ENCODE measurements at regions not wholly inside any gene's neighbourhood (a gene's known extent, or its start where the extent isn't known, plus 50 kb on each side); places are given as distances from the start of the nearest gene placed in this dataset.

GRCh38 chr7:26510231-26510957 lies 218.7 kb downstream of the SNX10 start:
- Histone ChIP-seq H3K36me3 (replicated peaks in 1 of 2; ENCODE audit: insufficient read depth in 1 of 2, low read depth in 2 of 2) (no peaks in the 10 kb centered on the region), H3K4me1 (peaks cover 22% of the 10 kb centered on the region), H3K27me3 (no peaks in the 10 kb centered on the region), H3K4me3 (no peak overlapping the region), H3K27ac (no peak overlapping the region), H3K9me3 (no peaks in the 10 kb centered on the region)
- ATAC-seq (no peak), DNase-seq (no peak)
- intact Hi-C loops (cut with DNase I), result no loop called here
- no peak for TF ChIP-seq CTCF (IDR thresholded peaks at IDR 0.05)
- TF ChIP-seq POLR2A (IDR thresholded peaks at IDR 0.05), result no peak
- 82 to 87% methylated on average over 5 of the region's 5 CpGs for WGBS, 2 donors

- ATAC-seq, result no peak
- 83 to 85% methylated on average over 6 of the region's 6 CpGs for WGBS, 2 donors
- DNase-seq, result no peak
- H3K27me3 ChIP-seq, result no peaks in the 10 kb centered on the region
- no peaks in the 10 kb centered on the region for H3K36me3 ChIP-seq (replicated peaks in 1 of 2; ENCODE audit: insufficient read depth in 1 of 2, low read depth in 2 of 2)
- TF ChIP-seq CTCF (IDR thresholded peaks at IDR 0.05), result no peak
- TF ChIP-seq POLR2A (IDR thresholded peaks at IDR 0.05), result no peak
- intact Hi-C loops (cut with DNase I), result no loop called here
- no peaks in the 10 kb centered on the region for H3K9me3 ChIP-seq
- H3K4me1 ChIP-seq, result peaks cover 27% of the 10 kb centered on the region
- H3K4me3 ChIP-seq, result no peak overlapping the region
- H3K27ac ChIP-seq, result no peak overlapping the region
Observed at GRCh38 chr7:26511866-26512265, 220.2 kb downstream of the SNX10 start.

- H3K9me3 ChIP-seq, result no peaks in the 10 kb centered on the region
- no peaks in the 10 kb centered on the region for H3K36me3 ChIP-seq (replicated peaks in 1 of 2; ENCODE audit: insufficient read depth in 1 of 2, low read depth in 2 of 2)
- no peak for DNase-seq
- WGBS, 2 donors, result 92 to 100% methylated on average over 3 of the region's 3 CpGs
- intact Hi-C loops (cut with DNase I), result no loop called here
- peaks cover 21% of the 10 kb centered on the region for H3K4me1 ChIP-seq
- no peak for TF ChIP-seq CTCF (IDR thresholded peaks at IDR 0.05)
- no peak for TF ChIP-seq POLR2A (IDR thresholded peaks at IDR 0.05)
- H3K4me3 ChIP-seq, result no peak overlapping the region
- no peak for ATAC-seq
- H3K27me3 ChIP-seq, result no peaks in the 10 kb centered on the region
- H3K27ac ChIP-seq, result no peak overlapping the region
Observed at GRCh38 chr7:26512737-26513136, 221.1 kb downstream of the SNX10 start.

GRCh38 chr7:26513948-26514347 lies 222.3 kb downstream of the SNX10 start:
- ATAC-seq (no peak), DNase-seq (no peak)
- intact Hi-C loops (cut with DNase I), result no loop called here
- Histone ChIP-seq H3K9me3 (no peaks in the 10 kb centered on the region), H3K36me3 (replicated peaks in 1 of 2; ENCODE audit: insufficient read depth in 1 of 2, low read depth in 2 of 2) (no peaks in the 10 kb centered on the region), H3K4me3 (no peak overlapping the region), H3K27me3 (no peaks in the 10 kb centered on the region), H3K27ac (peak overlapping the region in 3 of 4 donors; percentile 39 to 74 (median 56)), H3K4me1 (peaks cover 21% of the 10 kb centered on the region)
- TF ChIP-seq CTCF (IDR thresholded peaks at IDR 0.05) (no peak), POLR2A (IDR thresholded peaks at IDR 0.05) (no peak)
- WGBS, 2 donors, result 61 to 70% methylated on average over 2 of the region's 2 CpGs

- Histone ChIP-seq H3K27ac (peak overlapping the region in 3 of 4 donors; percentile 39 to 74 (median 56)), H3K4me3 (no peak overlapping the region), H3K36me3 (replicated peaks in 1 of 2; ENCODE audit: insufficient read depth in 1 of 2, low read depth in 2 of 2) (no peaks in the 10 kb centered on the region), H3K27me3 (no peaks in the 10 kb centered on the region), H3K9me3 (no peaks in the 10 kb centered on the region), H3K4me1 (peaks cover 21% of the 10 kb centered on the region)
- TF ChIP-seq POLR2A (IDR thresholded peaks at IDR 0.05), result no peak
- TF ChIP-seq CTCF (IDR thresholded peaks at IDR 0.05), result no peak
- intact Hi-C loops (cut with DNase I), result no loop called here
- WGBS, 2 donors, result 74 to 75% methylated on average over 5 of the region's 5 CpGs
- ATAC-seq (no peak), DNase-seq (no peak)
Observed at GRCh38 chr7:26514633-26515032, 223.0 kb downstream of the SNX10 start.
